GM12878 (cell line): ENCODE measurements at regions not wholly inside any gene's neighbourhood (a gene's known extent, or its start where the extent isn't known, plus 50 kb on each side); places are given as distances from the start of the nearest gene placed in this dataset.

Experiments used
- ATAC-seq: fragments of 200-7000 bp; cut with Tn5 transposase; 3 replicates; pipeline ENCODE4 v1.9.1; 2020; ENCODE audit warnings: mild to moderate bottlenecking, moderate library complexity
- BruUV-seq: library from RNA; stranded (reverse); fragments of 400-500 nt; replicated peaks from 2 replicates; lab custom pipeline; 2021; lab: Mats Ljungman, UMichigan
- CTCF ChIA-PET: fragments of 300-600 bp; sonication (Branson Sonifier 250); formaldehyde crosslinking; extraction: SDS; loops from one replicate; lab custom pipeline; 2021; ENCODE audit warnings: inconsistent platforms; lab: Yijun Ruan, JAX
- POLR2A ChIA-PET: fragments of 350-600 bp; formaldehyde crosslinking; extraction: SDS; loops from one replicate; lab custom pipeline; 2021; ENCODE audit warnings: inconsistent platforms; lab: Charles Lee
- RAD21 ChIA-PET: fragments of 300-600 bp; sonication (Branson Sonifier 250); formaldehyde crosslinking; loops from one replicate; lab custom pipeline; 2023; ENCODE audit warnings: antibody characterized with exemption; ENCODE audit not compliant: unreplicated experiment; lab: Charles Lee
- SMC1A ChIA-PET: fragments of 300-600 bp; sonication (Branson Sonifier 250); formaldehyde crosslinking; loops from one replicate; lab custom pipeline; 2023; ENCODE audit not compliant: unreplicated experiment, uncharacterized antibody; lab: Charles Lee
- DNase-seq: peaks from one replicate; pipeline ENCODE4 v3.0.0-alpha.2; 2011; ENCODE audit warnings: low read depth, low spot score
- FAIRE-seq: peaks from 3 replicates; lab custom pipeline; 2011; peaks lifted over from hg19 to GRCh38; lab: Jason Lieb, UNC
- H2AFZ ChIP-seq: 2 replicates; pipeline ENCODE4 v1.6.0; 2011; ENCODE audit warnings: low read depth, low read length, control low read depth; ENCODE audit not compliant: control insufficient read depth
- H3K27ac ChIP-seq: 2 replicates; pipeline ENCODE4 v1.5.1; 2011; ENCODE audit warnings: control low read depth; ENCODE audit not compliant: control insufficient read depth, insufficient read depth
- H3K27me3 ChIP-seq, 2 experiments: replicated peaks in 1 of 2; 2 replicates each; pipeline versions ENCODE4 v1.6.0 to v1.6.1; 2011; ENCODE audit warnings: low read length in 1 of 2; ENCODE audit not compliant: control insufficient read depth in 2 of 2, insufficient read depth in 2 of 2
- H3K36me3 ChIP-seq, 2 experiments: 2 replicates each; pipeline ENCODE4 v1.5.1; 2011; ENCODE audit warnings: low read length in 1 of 2; ENCODE audit not compliant: control insufficient read depth in 2 of 2, insufficient read depth in 2 of 2
- H3K4me1 ChIP-seq: 2 replicates; pipeline ENCODE4 v1.6.1; 2011; ENCODE audit warnings: mild to moderate bottlenecking, low read length, moderate library complexity, mixed read lengths; ENCODE audit not compliant: control insufficient read depth, insufficient read depth
- H3K4me2 ChIP-seq: 2 replicates; pipeline ENCODE4 v1.6.0; 2011; ENCODE audit warnings: control low read depth; ENCODE audit not compliant: control insufficient read depth, insufficient read depth
- H3K4me3 ChIP-seq: fragments of 200-600 bp; sonication (generic); 2 replicates; pipeline ENCODE4 v1.5.1; 2016
- H3K79me2 ChIP-seq: 2 replicates; pipeline ENCODE4 v1.6.0; 2011; ENCODE audit warnings: low read length; ENCODE audit not compliant: control insufficient read depth, insufficient read depth
- H3K9ac ChIP-seq: 2 replicates; pipeline ENCODE4 v1.8.0; 2011; ENCODE audit warnings: low read length, control low read depth, mixed read lengths; ENCODE audit not compliant: control insufficient read depth, insufficient read depth
- H3K9me3 ChIP-seq: replicated peaks from 3 replicates; pipeline ENCODE4 v1.5.1; 2011; ENCODE audit warnings: mild to moderate bottlenecking, low read length; ENCODE audit not compliant: control insufficient read depth, insufficient read depth
- H4K20me1 ChIP-seq: 2 replicates; pipeline ENCODE4 v1.6.0; 2011; ENCODE audit not compliant: control insufficient read depth, insufficient read depth
- CREM ChIP-seq: IDR thresholded peaks from 2 replicates; pipeline ENCODE4 v1.6.1; 2014; ENCODE audit warnings: antibody characterized with exemption, low read depth
- EZH2 ChIP-seq: IDR thresholded peaks from 2 replicates; pipeline ENCODE4 v1.6.1; 2012; ENCODE audit warnings: low read depth, mild to moderate bottlenecking, control low read depth, inconsistent platforms, low read length, borderline replicate concordance; ENCODE audit not compliant: control insufficient read depth
- HCFC1 ChIP-seq: fragments of 150-350 bp; IDR thresholded peaks from 2 replicates; pipeline ENCODE4 v1.6.1; 2014; ENCODE audit warnings: low read length
- HDAC2 ChIP-seq: fragments of 200-600 bp; sonication (generic); IDR thresholded peaks from 2 replicates; pipeline ENCODE4 v1.6.1; 2017
- IKZF2 ChIP-seq, 2 experiments: fragments of 450-650 bp; IDR thresholded peaks; 2 replicates each; pipeline ENCODE4 v1.6.1; 2017; ENCODE audit warnings: mild to moderate bottlenecking in 2 of 2, moderate library complexity in 2 of 2
- NFXL1 ChIP-seq: fragments of 450-650 bp; IDR thresholded peaks from 2 replicates; pipeline ENCODE4 v1.6.1; 2017; ENCODE audit warnings: antibody characterized with exemption, mild to moderate bottlenecking, borderline replicate concordance
- NFYA ChIP-seq: IDR thresholded peaks from 2 replicates; pipeline ENCODE4 v1.6.1; 2011; ENCODE audit warnings: low read depth, mild to moderate bottlenecking, low read length, improper control_type of control experiment, borderline replicate concordance
- NR2F1 ChIP-seq: fragments of 450-650 bp; conservative IDR thresholded peaks from 2 replicates; pipeline ENCODE4 v1.6.1; 2017; ENCODE audit warnings: mild to moderate bottlenecking
- RELA ChIP-seq: fragments of 450-650 bp; IDR thresholded peaks from 2 replicates; pipeline ENCODE4 v1.8.0; 2014; ENCODE audit warnings: borderline replicate concordance; ENCODE audit not compliant: partially characterized antibody
- SUPT20H ChIP-seq: IDR thresholded peaks from 2 replicates; pipeline ENCODE4 v1.6.1; 2011; ENCODE audit warnings: low read depth, mild to moderate bottlenecking, low read length, moderate library complexity, borderline replicate concordance; ENCODE audit not compliant: control insufficient read depth
- SUZ12 ChIP-seq: fragments of 200-600 bp; sonication (generic); IDR thresholded peaks from one replicate; pipeline ENCODE4 v1.6.1; 2018; ENCODE audit warnings: antibody characterized with exemption, mild to moderate bottlenecking; ENCODE audit not compliant: unreplicated experiment
- TCF12 ChIP-seq: IDR thresholded peaks from 2 replicates; pipeline ENCODE4 v1.6.1; 2011; ENCODE audit warnings: low read depth, mild to moderate bottlenecking, low read length
- WGBS: methylation state at CpG from one replicate; pipeline ENCODE4 v1.1.6; 2016; ENCODE audit warnings: low lambda C conversion rate; ENCODE audit not compliant: insufficient replicate concordance, insufficient coverage; ENCODE audit errors: missing lambda C conversion rate; 5-methylcytosine and 5-hydroxymethylcytosine counted together
- in situ Hi-C: fragments of 300-500 bp; cut with MboI; formaldehyde crosslinking; loops from 9 replicates; pipeline ENCODE4 v1.14.3; 2018; ENCODE audit warnings: mixed read lengths
- intact Hi-C: fragments of 100-400 bp; cut with micrococcal nuclease; formaldehyde crosslinking; loops from one replicate; pipeline ENCODE4 v1.14.2; 2022; ENCODE audit not compliant: unreplicated experiment

DNA sequence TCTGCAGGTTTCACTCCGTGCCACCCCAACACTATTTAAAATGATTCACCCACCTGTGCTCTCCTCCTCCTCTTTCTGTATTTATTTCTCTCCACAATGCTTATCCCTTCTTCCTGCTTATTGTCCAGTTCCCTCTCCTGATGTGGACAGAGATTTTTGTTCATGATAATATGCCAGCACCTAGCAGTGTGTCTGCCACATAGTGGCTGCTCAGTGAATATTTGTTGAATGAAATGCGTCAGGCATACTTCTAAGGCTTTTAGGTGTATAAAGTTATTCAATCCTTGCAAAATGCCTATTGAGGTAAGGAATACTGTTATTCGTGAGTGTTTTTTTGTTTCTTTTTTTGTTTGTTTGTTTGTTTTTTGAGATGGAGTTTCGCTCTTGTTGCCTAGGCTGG is 67.5 kb upstream of the MME start:
- intact Hi-C loops = no loop called here
- H2AFZ ChIP-seq = no peak overlapping the region
- no peaks in the 10 kb centered on the region for H3K27me3 ChIP-seq
- no peak overlapping the region for H3K9ac ChIP-seq
- ATAC-seq (no peak), FAIRE-seq (no peak), DNase-seq (no peak)
- H3K4me3 ChIP-seq = no peak overlapping the region
- RAD21 ChIA-PET = no interaction called here
- no peaks in the 10 kb centered on the region for H3K79me2 ChIP-seq
- no peaks in the 10 kb centered on the region for H4K20me1 ChIP-seq
- in situ Hi-C loops = no loop called here
- no peaks in the 10 kb centered on the region for H3K9me3 ChIP-seq
- CTCF ChIA-PET = no interaction called here
- no peak overlapping the region for H3K27ac ChIP-seq
- no peaks in the 10 kb centered on the region for H3K36me3 ChIP-seq
- H3K4me2 ChIP-seq = no peak overlapping the region
- H3K4me1 ChIP-seq = no peaks in the 10 kb centered on the region
- 15% methylated on average over 4 of the region's 4 CpGs for WGBS
- no TSS peak for BruUV-seq
- POLR2A ChIA-PET = no interaction called here
- SMC1A ChIA-PET = no interaction called here
- TF ChIP-seq SUZ12 = no peak
- no peak for TF ChIP-seq HDAC2
- no peak for TF ChIP-seq EZH2
- TF ChIP-seq IKZF2 (IDR thresholded peaks at IDR 0.05) = no peak
- TF ChIP-seq NFXL1 = no peak
- TF ChIP-seq NFYA = no peak
- no peak for TF ChIP-seq TCF12
- TF ChIP-seq CREM = no peak
- no peak for TF ChIP-seq HCFC1
- TF ChIP-seq RELA = no peak
- no peak for TF ChIP-seq SUPT20H
- TF ChIP-seq NR2F1 = no peak
